HUDEP-2 (cell line): ENCODE measurements at regions not wholly inside any gene's neighbourhood (a gene's known extent, or its start where the extent isn't known, plus 50 kb on each side); places are given as distances from the start of the nearest gene placed in this dataset.
"Not testable (repeated sequence)": the region's sequence is repeated elsewhere in the genome, so short reads cannot be mapped to it uniquely, and the experiment has no call there.

Experiments used
- DNase-seq, 76 experiments: peaks; one replicate each; lab custom pipeline; 2025; ENCODE audit not compliant: unreplicated experiment in 76 of 76; lab: John Stamatoyannopoulos, UW

DNA sequence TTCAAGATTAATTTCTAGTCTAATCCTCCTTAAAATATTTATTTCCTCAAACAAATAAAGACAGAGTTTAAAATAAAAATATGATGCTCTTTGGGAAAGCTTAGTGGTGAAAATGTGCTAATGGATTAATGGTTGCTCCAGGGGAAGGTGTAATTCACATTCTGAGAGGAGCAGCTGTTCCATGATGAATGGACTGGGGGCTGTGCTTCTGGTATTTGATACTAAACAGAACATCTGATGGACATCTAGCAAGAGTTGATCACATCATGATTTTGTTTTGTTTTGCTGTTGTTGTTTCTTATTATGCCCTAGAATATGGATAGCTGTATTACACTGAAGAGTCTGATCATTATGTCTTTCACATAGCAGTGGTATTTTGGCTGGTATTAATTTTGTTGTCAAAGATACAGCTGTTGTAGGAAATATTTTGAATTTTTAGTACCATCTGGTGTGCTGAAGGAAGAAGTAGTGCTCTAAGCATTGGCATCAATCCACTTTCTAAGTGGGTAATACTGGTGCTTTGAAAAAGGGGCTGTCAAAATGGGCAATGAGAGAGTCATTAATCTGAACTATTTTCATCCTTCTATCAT, 296.4 kb downstream of the ADAMTS20 start:
- no peak for DNase-seq

DNA sequence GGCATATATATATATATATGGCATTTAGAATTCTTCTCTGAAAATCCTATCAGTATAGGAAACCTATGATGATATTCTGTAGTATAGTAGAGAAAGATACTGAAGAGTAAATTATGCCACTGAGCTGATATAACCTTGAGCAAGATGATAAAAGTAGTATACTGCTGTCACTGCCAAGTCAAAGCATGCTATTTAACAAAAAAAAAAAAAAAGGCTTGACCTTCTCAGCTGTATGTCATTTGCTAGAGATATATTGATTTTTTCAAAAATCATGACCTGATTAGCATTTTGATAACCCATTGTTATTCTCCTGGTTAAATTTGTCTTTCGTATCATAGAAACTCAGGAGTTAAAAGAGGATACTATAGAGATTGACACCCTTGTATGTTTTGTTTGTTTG, 299.4 kb downstream of the ADAMTS20 start:
- DNase-seq, result no peak

DNA sequence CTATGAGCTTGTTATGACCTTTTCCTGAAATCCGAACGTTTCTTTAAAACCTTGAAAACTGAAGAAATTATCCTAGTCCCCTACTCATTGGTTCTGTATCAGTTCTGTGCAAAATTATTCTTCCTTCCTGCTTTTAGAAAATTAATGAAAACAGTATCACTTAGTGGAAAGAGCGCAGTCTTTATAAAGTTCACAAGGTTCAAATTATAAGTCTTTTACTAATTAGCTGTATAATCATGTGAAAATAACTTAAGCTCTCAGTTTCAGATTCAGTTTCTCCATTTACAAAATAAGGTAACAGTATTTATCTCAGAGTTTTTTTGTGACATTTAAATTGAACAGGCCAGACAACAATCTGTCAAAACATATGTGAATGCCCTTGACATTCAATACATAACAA, 306.1 kb downstream of the ADAMTS20 start:
- no peak for DNase-seq

DNA sequence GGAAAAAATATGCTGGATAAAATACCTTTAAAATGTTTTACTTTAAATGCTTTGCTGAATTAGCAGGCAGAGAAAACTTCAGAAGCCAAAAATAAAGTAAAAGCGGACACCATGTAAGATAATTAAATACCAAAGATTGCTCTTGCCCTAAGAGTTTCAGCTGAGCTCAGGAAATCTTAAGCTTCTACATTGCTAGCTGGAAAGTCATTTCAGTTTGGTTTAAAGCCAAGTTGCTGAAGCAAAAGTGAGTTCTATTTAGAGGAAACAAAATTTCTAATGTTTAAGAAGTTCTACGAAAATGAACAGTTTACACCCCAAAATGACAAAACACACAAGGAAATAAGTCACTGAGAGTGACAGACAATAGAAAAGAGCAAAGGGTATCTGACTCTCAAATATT, 310.0 kb downstream of the ADAMTS20 start:
- no peak for DNase-seq

DNA sequence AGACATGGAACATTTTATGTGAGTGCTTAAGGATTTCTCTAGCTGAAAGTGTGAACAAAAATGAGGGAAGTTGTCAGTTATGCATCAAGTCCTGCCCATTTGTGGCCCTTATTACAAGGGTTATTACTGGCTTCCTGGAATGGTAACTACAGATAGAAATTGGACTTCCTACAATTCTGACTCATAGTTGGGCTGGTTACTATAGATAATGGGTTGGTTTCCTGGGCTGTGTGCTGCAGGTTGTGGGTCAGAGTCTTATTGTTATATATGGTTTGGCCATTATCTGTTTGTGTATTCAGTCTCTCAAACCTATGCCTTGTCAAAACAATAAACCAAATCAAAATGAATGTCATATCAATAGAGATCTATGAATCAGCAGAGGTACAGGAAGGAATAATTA, 313.7 kb downstream of the ADAMTS20 start:
- peak in 33 of 76 experiments; percentile 0 to 76 (median 31) for DNase-seq

DNA sequence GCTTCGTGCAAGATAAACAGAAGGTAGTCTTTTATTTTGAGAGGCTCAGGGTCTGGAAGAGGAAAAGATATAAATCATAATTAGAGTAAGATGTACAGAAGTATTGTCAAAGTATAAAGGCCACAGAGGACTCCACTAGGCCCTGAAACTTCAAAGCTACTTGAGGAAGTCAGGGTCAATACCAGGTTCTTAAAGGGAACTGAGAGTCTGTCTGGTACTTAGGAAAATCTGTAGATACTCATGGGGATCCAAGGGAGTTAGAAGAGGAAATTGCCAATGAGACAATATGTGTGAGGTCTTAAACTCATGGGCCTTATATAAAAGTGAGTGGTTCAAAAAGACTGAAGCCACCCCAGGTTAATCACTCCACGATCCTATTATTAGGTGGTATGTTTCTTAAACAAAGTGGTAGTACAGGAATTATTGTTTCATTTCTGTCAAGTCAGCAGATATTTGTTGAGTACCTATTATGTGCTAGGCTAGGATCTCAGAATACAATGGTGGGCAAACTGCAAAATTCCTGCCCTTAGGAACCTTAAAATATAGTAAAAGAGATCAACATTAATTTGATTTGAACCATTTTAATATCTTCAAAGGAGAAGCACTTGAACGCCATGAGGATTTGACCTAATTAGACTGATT, 314.6 kb downstream of the ADAMTS20 start:
- no peak for DNase-seq

DNA sequence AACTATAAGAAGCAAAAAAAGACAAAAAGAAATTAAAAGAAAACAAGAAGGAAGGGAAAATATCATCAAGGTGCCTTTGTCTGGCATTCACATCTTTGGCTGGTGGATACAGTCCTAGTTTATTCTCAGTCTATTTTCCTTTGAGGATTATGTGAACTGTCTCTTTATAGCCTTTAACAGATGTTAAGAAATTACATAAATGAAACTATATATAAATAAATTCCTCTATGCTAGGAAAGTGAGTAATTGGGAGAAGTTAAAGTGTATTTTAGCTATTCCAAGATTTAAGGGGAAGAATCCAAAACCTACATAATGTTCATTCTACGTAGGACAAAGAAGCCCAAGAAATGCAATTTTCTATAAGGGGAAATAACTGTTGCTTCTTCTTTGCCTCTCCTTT, 316.3 kb downstream of the ADAMTS20 start:
- no peak for DNase-seq

DNA sequence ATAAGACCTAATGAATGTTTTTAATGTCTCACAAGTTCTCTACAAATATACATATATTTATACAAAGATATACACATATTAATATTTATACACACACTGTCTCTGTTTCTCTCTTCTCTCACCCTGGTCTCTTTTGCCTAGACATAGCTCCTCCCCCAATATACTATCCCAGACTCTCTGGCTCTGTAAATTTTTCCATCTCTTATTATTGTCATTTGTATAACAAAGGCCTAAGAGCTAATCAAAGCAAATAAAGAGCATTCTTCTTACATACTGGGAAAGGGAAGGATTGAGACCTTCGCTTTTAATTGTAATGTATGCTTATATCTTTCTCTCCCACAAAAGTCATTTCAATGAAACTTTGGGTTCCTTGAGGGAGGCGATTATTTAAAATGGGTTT, 318.1 kb downstream of the ADAMTS20 start:
- DNase-seq, result no peak

DNA sequence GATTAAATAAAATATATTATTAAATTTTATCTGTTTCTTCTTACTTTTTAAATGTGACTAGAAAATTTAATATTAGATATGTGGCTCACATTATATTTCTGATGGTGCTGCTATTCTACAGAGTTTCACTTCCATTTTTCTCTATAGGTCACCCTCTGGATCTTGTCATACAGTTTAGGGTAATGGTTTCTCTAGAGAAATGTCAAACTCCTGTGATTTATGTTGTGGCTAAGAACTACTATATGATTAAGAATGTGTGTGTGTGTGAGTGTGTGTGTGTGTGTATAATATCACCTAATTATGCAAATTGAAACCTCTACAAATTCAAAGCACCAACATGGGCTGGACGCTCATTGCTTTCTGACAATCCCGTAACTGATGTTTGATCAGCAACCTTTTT, 325.9 kb downstream of the ADAMTS20 start:
- DNase-seq, result no peak

DNA sequence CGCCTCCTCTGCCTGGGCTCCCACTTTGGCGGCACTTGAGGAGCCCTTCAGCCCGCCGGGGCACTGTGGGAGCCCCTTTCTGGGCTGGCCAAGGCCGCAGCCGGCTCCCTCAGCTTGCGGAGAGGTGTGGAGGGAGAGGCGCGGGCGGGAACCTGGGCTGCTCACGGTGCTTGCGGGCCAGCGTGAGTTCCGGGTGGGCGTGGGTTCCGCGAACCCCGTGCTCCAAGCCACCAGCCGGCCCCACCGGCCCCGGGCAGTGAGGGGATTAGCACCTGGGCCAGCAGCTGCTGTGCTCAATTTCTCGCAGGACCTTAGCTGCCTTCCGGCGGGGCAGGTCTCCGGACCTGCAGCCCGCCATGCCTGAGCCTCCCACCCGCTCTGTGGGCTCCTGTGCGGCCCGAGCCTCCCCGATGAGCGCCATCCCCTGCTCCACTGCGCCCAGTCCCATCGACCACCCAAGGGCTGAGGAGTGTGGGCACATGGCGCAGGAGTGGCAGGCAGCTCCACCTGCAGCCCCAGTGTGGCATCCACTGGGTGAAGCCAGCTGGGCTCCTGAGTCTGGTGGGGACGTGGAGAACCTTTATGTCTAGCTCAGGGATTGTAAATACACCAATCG, 327.7 kb downstream of the ADAMTS20 start:
- not testable (repeated sequence) for DNase-seq

DNA sequence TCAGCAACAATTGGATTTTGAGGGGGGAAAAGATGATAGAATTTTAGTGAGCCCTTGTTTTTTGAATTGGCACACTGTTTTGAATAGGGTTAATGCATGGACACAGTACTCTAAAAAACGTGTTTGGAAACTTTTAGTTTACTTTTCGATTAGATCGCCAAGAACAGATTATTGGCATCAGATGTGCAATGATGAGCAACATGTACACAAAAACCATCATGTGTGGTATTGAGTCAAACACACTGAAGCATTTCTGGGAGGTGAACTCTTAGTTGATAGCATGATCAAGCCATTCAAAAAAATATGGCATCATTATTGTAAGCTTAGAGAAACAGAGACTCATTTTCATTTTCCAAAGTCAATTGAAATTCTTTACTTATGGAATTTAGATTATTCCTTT, 329.2 kb downstream of the ADAMTS20 start:
- no peak for DNase-seq

DNA sequence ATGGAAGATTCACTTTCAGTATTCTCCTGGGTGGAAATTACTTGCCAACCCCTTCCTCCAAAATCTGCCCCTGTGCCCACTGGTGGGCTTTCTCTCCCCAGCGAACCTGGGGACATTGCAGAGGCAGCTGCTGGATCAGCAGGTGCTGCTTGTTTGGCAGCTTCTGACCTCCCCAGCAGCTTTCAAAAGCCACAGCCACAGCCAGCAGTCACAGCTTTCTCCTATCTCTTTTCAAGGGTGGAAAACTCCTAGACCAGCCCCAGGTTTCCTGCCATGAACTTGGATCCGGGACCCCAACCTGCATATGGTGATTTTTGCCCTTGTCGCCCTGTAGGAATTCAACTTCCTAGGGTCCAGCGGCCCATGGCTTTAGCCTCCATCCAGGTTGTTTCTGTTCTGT, 330.8 kb downstream of the ADAMTS20 start:
- DNase-seq, result no peak

DNA sequence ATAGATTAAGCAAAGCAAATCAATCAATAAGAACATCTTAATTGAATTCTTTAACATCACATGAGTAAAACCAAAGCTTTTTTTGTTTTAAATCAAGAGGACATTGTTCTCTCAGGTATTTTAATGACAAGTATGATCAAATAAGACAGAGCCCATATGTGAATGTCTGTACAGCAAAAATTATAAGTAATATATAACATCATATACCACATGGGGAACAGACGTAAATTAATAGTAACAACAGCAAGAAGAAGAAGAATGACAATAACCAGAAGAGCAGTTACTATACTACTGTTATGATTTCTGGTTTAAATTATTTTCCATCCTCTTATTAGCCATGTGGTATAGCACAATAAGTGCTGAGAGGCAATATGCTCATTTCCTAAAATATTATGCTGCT, 335.5 kb downstream of the ADAMTS20 start:
- no peak for DNase-seq

DNA sequence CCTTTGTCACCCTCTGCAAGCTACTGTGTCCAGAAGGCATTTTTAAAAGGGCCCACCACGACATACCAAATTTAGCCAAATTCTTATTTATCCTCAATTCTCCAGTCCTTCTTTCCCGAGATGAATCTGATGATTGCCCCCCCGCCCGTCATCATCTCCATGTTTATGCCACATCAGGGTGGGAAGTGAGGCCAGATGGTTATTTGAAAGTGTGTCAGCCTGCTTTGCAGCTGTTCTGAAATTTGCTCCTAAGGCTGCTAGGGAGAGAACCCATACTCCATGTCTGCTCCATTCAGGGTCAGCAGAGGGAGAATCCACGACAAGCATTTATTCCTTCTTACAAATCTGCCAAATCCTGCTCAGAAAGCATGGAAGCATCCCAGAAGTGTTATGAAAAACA, 337.8 kb downstream of the ADAMTS20 start:
- DNase-seq, result no peak

DNA sequence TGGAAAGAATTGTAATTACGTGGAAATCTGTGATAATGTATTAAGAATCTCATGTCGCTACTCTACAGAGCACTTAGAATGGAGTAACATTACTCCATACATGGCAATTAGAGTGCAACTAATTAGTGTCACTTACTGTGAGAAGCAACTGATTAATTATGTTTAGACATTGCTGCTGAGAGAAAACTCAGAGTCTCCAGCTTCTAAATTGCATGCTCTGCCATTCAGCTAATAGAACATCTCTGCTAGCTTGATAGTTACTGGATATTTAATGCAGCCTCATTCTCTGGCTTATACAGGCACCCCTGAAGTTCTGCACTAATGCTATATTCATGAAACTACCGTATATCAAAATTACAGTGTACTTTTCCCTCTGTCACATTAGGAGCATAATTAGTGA, 338.4 kb downstream of the ADAMTS20 start:
- no peak for DNase-seq

DNA sequence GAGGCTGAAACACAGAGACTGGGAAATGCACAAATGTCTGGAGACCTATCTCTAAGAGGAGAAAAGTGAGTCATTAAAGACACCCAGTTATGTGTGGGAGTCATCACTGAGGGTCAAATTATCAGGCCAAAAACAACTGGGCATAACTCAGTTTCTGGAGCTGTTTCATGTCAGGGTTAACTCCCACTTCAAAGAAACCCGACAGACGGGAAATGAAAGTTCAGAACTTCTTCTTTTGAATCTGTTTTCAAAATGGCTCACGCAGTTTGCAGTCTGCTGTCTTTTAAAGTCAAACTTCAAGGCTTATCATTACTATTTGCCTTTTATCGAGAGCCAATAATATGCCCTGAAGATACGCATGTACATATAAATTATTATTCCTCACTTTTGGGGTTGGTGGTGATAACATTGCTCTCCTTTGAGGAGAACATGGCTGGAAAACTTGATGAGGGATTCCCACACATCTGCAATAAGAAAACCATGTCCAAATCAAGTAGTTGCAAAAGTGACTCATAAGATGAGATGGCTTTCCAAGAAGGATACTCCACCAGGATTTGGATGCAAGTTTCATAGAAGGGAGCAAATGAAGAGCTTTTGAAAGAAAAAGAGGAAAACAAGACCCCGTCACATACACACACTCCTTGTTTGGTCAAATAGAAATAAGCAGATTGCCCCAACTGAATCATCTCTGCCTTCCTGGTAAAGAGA, 341.4 kb downstream of the ADAMTS20 start:
- DNase-seq, result peak in 46 of 76 experiments; percentile 1 to 80 (median 44)

DNA sequence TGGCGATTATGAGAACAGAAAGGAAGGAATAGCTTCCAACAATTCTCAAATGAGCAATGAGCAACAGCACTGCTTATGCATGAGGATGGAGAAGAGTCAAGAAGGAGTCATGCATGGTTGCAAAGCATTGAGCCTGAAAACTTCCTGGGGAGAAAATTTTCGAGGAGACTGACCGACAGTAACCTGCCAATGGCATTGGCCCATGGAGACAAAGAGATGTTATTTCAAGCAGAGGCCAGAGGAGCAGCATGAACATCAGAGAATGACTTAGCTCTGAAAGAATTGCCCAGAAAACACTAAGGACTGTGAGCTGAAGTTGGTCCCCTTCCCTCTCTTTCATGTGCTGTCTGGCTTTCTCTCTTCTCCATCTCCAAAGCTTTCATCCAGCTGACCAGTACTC, 343.4 kb downstream of the ADAMTS20 start:
- DNase-seq, result no peak

DNA sequence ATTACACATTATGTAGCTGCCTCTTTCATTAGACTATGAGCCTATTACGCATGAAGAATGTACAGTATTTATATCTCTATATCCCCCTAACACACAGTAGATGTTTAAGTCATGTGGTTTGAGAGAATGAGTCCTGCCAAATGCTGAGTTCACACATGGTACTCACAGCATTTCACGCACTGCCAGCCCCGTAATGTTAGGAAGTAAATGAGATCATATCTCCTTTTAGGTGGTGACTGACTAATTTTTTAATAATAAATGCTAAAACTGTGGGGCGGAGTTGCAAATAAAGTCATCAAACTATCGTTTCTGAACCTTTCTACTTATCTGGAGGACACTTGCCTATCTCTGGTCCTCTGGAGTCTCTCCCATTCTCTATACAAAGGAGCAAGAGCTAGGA, 343.8 kb downstream of the ADAMTS20 start:
- no peak for DNase-seq

DNA sequence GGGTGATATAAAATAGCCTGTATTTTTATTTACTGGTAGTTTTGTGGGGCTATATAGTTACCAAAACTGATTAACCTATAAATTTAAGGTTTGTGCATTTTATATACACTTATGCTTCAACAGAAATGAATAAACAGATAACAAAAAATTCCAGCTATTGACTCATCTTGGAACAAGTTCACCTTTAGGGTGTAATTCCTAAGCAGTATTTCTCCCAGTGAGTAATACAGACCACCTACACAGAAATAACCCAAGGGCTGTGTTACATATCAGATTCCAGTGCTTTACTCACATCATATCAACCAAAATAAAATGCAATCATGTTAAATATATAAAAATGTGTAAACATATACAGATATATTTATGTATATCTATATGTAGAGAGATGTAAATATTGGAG, 345.6 kb downstream of the ADAMTS20 start:
- no peak for DNase-seq

DNA sequence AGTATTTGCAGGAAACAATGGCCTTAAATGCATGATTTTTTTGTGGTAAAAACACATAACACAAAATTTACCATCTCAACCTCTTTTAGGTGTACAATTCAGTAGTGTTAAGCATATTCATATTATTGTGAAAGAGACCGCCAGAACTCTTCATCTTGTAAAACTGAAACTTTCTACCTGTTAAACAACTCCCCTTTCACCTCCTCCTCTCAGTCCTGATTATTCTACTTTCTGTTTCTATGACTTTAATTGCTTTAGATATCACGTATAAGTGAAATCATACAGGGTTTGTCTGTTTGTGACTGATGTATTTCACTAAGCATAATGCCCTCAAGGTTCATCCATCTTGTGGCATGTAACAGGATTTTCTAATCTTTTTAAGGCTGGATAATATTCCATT, 353.4 kb downstream of the ADAMTS20 start:
- DNase-seq, result no peak

DNA sequence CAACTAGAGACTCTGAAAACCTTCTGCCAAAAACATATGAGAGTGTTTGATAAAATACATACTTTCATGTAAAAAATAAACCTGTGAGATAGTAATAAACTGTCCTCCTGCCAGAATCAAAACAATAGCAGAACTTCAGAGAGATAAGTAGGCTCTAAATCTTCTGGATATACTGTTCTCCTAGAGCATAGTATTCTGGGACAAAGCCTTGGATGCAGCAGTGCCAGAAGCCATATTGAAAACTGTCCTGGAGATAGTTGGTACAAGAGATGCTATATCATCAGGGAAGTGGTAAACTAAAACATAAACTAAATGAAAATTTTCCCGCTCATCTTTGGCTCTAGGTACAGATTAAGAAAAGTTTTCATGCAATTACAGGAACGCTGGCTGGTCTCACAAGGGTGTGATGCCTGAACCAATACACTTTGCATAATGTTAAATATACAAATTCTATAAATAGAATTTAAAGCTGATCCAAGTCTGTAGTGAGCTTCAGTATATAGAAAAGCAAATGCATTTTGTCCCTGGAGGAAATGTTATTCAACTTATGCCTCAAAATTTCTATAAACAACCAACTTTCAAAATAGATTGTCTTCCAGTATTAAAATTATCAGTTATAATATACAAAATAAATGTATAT, 355.6 kb downstream of the ADAMTS20 start:
- no peak for DNase-seq
